Adrenal gland (tissue), 5 donors: ENCODE measurements at regions not wholly inside any gene's neighbourhood (a gene's known extent, or its start where the extent isn't known, plus 50 kb on each side); places are given as distances from the start of the nearest gene placed in this dataset.

Experiments
- POLR2A ChIP-seq, 2 donors: fragments of 450-650 bp; IDR thresholded peaks; one replicate each; pipeline ENCODE4 v1.6.1; 2017; ENCODE audit warnings: antibody characterized with exemption in 2 of 2, mild to moderate bottlenecking in 2 of 2, moderate library complexity in 1 of 2
- TF ChIP-seq, protein P1 (sequence below), 6 experiments: fragments of 450-650 bp in 4 of 6; fragments of 200-600 bp in 2 of 6; sonication (generic) in 1 of 6; IDR thresholded peaks; 1 replicate in 5 of 6; 2 replicates in 1 of 6; pipeline versions ENCODE4 v1.5.1 to v1.8.0; 2016 to 2021; ENCODE audit warnings: antibody characterized with exemption in 6 of 6, mild to moderate bottlenecking in 2 of 6, moderate library complexity in 1 of 6
- donor health status: DM: no; HTN: no; CAD: no.

DNA sequence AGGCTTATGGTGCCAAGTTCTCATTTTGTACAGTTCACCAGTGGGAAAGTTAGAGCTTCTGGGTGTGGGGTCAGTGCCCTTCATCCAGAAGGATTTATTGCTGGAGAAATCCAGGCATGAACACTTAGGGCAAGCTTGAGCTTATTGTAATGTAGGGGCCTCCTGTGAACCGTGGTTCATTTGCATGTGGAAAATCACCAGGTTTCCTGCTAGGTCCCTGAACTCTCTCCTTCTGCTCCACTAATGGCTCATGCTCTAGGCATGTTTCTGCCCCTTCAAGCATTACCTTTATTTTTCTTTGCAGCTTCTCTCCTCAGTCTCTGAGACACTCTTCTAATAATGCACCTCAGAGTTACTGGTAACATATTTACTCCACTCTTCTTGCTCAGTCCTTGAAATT, 79.3 kb upstream of the FAM98A start:
- no peak for TF ChIP-seq POLR2A (IDR thresholded peaks at IDR 0.05)
- TF ChIP-seq, protein P1, sequence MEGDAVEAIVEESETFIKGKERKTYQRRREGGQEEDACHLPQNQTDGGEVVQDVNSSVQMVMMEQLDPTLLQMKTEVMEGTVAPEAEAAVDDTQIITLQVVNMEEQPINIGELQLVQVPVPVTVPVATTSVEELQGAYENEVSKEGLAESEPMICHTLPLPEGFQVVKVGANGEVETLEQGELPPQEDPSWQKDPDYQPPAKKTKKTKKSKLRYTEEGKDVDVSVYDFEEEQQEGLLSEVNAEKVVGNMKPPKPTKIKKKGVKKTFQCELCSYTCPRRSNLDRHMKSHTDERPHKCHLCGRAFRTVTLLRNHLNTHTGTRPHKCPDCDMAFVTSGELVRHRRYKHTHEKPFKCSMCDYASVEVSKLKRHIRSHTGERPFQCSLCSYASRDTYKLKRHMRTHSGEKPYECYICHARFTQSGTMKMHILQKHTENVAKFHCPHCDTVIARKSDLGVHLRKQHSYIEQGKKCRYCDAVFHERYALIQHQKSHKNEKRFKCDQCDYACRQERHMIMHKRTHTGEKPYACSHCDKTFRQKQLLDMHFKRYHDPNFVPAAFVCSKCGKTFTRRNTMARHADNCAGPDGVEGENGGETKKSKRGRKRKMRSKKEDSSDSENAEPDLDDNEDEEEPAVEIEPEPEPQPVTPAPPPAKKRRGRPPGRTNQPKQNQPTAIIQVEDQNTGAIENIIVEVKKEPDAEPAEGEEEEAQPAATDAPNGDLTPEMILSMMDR (IDR thresholded peaks at IDR 0.05): no peak
